GM13977 (cell line): ENCODE measurements at regions not wholly inside any gene's neighbourhood (a gene's known extent, or its start where the extent isn't known, plus 50 kb on each side); places are given as distances from the start of the nearest gene placed in this dataset.
"Not testable (repeated sequence)": the region's sequence is repeated elsewhere in the genome, so short reads cannot be mapped to it uniquely, and the experiment has no call there.

Experiments
- DNase-seq: peaks from one replicate; pipeline ENCODE4 v3.0.0; 2012; ENCODE audit warnings: low spot score
- CTCF ChIP-seq: IDR thresholded peaks from 2 replicates; pipeline ENCODE4 v1.5.1; 2012; ENCODE audit warnings: mild to moderate bottlenecking, control low read depth; ENCODE audit not compliant: insufficient read depth; ENCODE audit errors: extremely low read depth, missing control alignments
- in situ Hi-C: fragments of 300-500 bp; cut with MboI; formaldehyde crosslinking; loops from one replicate; pipeline ENCODE4 v1.12.0; 2022; ENCODE audit warnings: low sequenced_read_pairs, low pct_unique_long_range_greater_than_20kb, mixed read lengths, inconsistent platforms; ENCODE audit not compliant: unreplicated experiment

GRCh38 chr14:55781046-55781445, 201.0 kb downstream of the KTN1 start:
- no peak for DNase-seq
- in situ Hi-C loops, result no loop called here
- no peak for TF ChIP-seq CTCF

GRCh38 chr14:55782166-55782565, 202.2 kb downstream of the KTN1 start:
- no peak for TF ChIP-seq CTCF
- in situ Hi-C loops, result no loop called here
- no peak for DNase-seq

- TF ChIP-seq CTCF, result no peak
- in situ Hi-C loops, result no loop called here
- no peak for DNase-seq
Observed at GRCh38 chr14:55789406-55789805, 209.4 kb downstream of the KTN1 start.

GRCh38 chr14:55794655-55795595, 214.9 kb downstream of the KTN1 start:
- in situ Hi-C loops, result no loop called here
- DNase-seq, result no peak
- TF ChIP-seq CTCF, result no peak

- DNase-seq, in situ Hi-C loops: not testable (repeated sequence)
Observed at GRCh38 chr14:55796513-55796912, 216.5 kb downstream of the KTN1 start.

GRCh38 chr14:55798406-55798805, 218.4 kb downstream of the KTN1 start:
- DNase-seq, result no peak
- in situ Hi-C loops, result no loop called here
- no peak for TF ChIP-seq CTCF

- in situ Hi-C loops, result no loop called here
- no peak for DNase-seq
- no peak for TF ChIP-seq CTCF
Observed at GRCh38 chr14:55799508-55800095, 219.6 kb downstream of the KTN1 start.
